B cell (primary cell): ENCODE measurements at regions not wholly inside any gene's neighbourhood (a gene's known extent, or its start where the extent isn't known, plus 50 kb on each side); places are given as distances from the start of the nearest gene placed in this dataset.

Source experiments
- ATAC-seq: fragments of 200-7000 bp; cut with Tn5 transposase; one replicate; pipeline ENCODE4 v1.10.0; 2021; ENCODE audit warnings: low read depth, mild to moderate bottlenecking, moderate number of reproducible peaks, moderate library complexity
- CTCF ChIA-PET: fragments of 350-600 bp; sonication (Branson Sonifier 250); formaldehyde crosslinking; loops from one replicate; lab custom pipeline; 2021; ENCODE audit warnings: antibody characterized with exemption, inconsistent platforms; lab: Charles Lee
- POLR2A ChIA-PET: fragments of 350-600 bp; sonication (Branson Sonifier 250); formaldehyde crosslinking; loops from one replicate; lab custom pipeline; 2021; ENCODE audit warnings: antibody characterized with exemption; lab: Charles Lee
- DNase-seq: peaks from one replicate; pipeline ENCODE4 v3.0.0; 2013
- H2AFZ ChIP-seq: 2 replicates; pipeline ENCODE4 v1.6.1; 2012; ENCODE audit warnings: mild to moderate bottlenecking, low read depth, low read length; ENCODE audit not compliant: insufficient read depth, poor library complexity, severe bottlenecking
- H3K27ac ChIP-seq, 2 donors: 1 replicate in 1 of 2; 2 replicates in 1 of 2; pipeline ENCODE4 v1.5.1; 2012 to 2013; ENCODE audit warnings: low read length in 2 of 2, mild to moderate bottlenecking in 2 of 2, moderate library complexity in 1 of 2
- H3K27me3 ChIP-seq, 4 experiments: fragments of 200-600 bp in 1 of 4; sonication (generic) in 1 of 4; replicated peaks in 1 of 4; 1 replicate in 2 of 4; 2 replicates in 2 of 4; pipeline versions ENCODE4 v1.6.1 to v1.7.0; 2013 to 2016; ENCODE audit warnings: low read length in 3 of 4, mild to moderate bottlenecking in 2 of 4, mixed read lengths in 1 of 4, moderate library complexity in 1 of 4; ENCODE audit not compliant: insufficient read depth in 4 of 4, control insufficient read depth in 3 of 4; ENCODE audit errors: control extremely low read depth in 1 of 4
- H3K36me3 ChIP-seq, 2 experiments: replicated peaks in 1 of 2; 1 replicate in 1 of 2; 2 replicates in 1 of 2; pipeline versions ENCODE4 v1.6.1 to v1.7.1; 2013; ENCODE audit warnings: low read length in 1 of 2; ENCODE audit not compliant: insufficient read depth in 2 of 2, control insufficient read depth in 1 of 2; ENCODE audit errors: control extremely low read depth in 1 of 2, extremely low read depth in 1 of 2
- H3K4me1 ChIP-seq, 2 donors: fragments of 200-600 bp in 1 of 2; sonication (generic) in 1 of 2; 1 replicate in 1 of 2; 2 replicates in 1 of 2; pipeline versions ENCODE4 v1.5.1 to v1.6.1; 2013 to 2017; ENCODE audit warnings: low read length in 2 of 2; ENCODE audit not compliant: control insufficient read depth in 2 of 2, insufficient read depth in 2 of 2
- H3K4me2 ChIP-seq: replicated peaks from 2 replicates; pipeline ENCODE3; 2012; ENCODE audit warnings: mild to moderate bottlenecking, low read depth, low read length; ENCODE audit not compliant: poor library complexity, severe bottlenecking
- H3K4me3 ChIP-seq, 5 experiments: fragments of 200-600 bp in 1 of 5; sonication (generic) in 1 of 5; 1 replicate in 3 of 5; 2 replicates in 2 of 5; pipeline versions ENCODE4 v1.5.1 to v1.7.0; 2011 to 2016; ENCODE audit warnings: low read length in 4 of 5, mild to moderate bottlenecking in 4 of 5, low read depth in 2 of 5, control low read depth in 1 of 5, moderate library complexity in 1 of 5; ENCODE audit not compliant: insufficient read depth in 1 of 5; ENCODE audit errors: control extremely low read depth in 1 of 5, extremely low read depth in 1 of 5
- H3K79me2 ChIP-seq: fragments of 200-600 bp; sonication (generic); one replicate; pipeline ENCODE4 v1.6.0; 2016; ENCODE audit warnings: low read length; ENCODE audit not compliant: control insufficient read depth, insufficient read depth
- H3K9ac ChIP-seq: fragments of 200-600 bp; sonication (generic); 2 replicates; pipeline ENCODE4 v1.6.1; 2017; ENCODE audit warnings: mild to moderate bottlenecking, low read length, moderate library complexity
- H3K9me3 ChIP-seq, 3 donors: one replicate each; pipeline versions ENCODE4 v1.6.1 to v1.7.1; 2013; ENCODE audit warnings: low read length in 2 of 3; ENCODE audit not compliant: control insufficient read depth in 2 of 3, insufficient read depth in 1 of 3; ENCODE audit errors: control extremely low read depth in 1 of 3
- H4K20me1 ChIP-seq: 2 replicates; pipeline ENCODE4 v1.6.0; 2012; ENCODE audit warnings: mild to moderate bottlenecking, low read length; ENCODE audit not compliant: insufficient read depth, control insufficient read depth, poor library complexity, severe bottlenecking
- H3K27ac Mint-ChIP-seq: one replicate; pipeline ENCODE4 v1.8.0; 2021; ENCODE audit warnings: mixed read lengths
- H3K27me3 Mint-ChIP-seq: one replicate; pipeline ENCODE4 v1.8.0; 2021; ENCODE audit warnings: mixed read lengths
- H3K4me1 Mint-ChIP-seq: one replicate; pipeline ENCODE4 v1.8.0; 2021; ENCODE audit warnings: mixed read lengths
- H3K4me3 Mint-ChIP-seq: one replicate; pipeline ENCODE4 v1.8.0; 2021; ENCODE audit warnings: mixed read lengths
- H3K9me3 Mint-ChIP-seq: one replicate; pipeline ENCODE4 v1.8.0; 2022; ENCODE audit warnings: mixed read lengths; ENCODE audit not compliant: insufficient read depth
- CTCF ChIP-seq: fragments of 200-600 bp; IDR thresholded peaks from one replicate; pipeline ENCODE4 v1.8.0; 2022; ENCODE audit warnings: antibody characterized with exemption, mild to moderate bottlenecking
- EZH2 ChIP-seq: IDR thresholded peaks from 2 replicates; pipeline ENCODE4 v1.6.1; 2012; ENCODE audit warnings: borderline replicate concordance, low read depth, mild to moderate bottlenecking, moderate library complexity, low read length; ENCODE audit not compliant: insufficient read depth, poor library complexity, severe bottlenecking
- WGBS: methylation state at CpG from one replicate; pipeline ENCODE4 v1.1.5; 2013; ENCODE audit warnings: missing lambda C conversion rate; ENCODE audit not compliant: insufficient coverage; 5-methylcytosine and 5-hydroxymethylcytosine counted together
- intact Hi-C: fragments of 100-400 bp; cut with micrococcal nuclease; formaldehyde crosslinking; loops from one replicate; pipeline ENCODE4 v1.10.0; 2022

- H3K79me2 ChIP-seq, result no peaks in the 10 kb centered on the region
- H2AFZ ChIP-seq, result no peak overlapping the region
- ATAC-seq, result no peak
- H3K27ac ChIP-seq, result no peak overlapping the region
- H3K36me3 ChIP-seq, result no peaks in the 10 kb centered on the region
- no peak overlapping the region for H3K27ac Mint-ChIP-seq
- H3K4me3 Mint-ChIP-seq, result no peak overlapping the region
- DNase-seq, result no peak
- no peak for TF ChIP-seq EZH2
- TF ChIP-seq CTCF, result no peak
- intact Hi-C loops, result no loop called here
- CTCF ChIA-PET, result no interaction called here
- no peak overlapping the region for H3K9ac ChIP-seq
- H3K4me1 ChIP-seq, result no peaks in the 10 kb centered on the region
- no peak overlapping the region for H3K4me2 ChIP-seq
- H3K9me3 Mint-ChIP-seq, result peaks cover 3% of the 10 kb centered on the region
- H3K4me1 Mint-ChIP-seq, result no peaks in the 10 kb centered on the region
- no peaks in the 10 kb centered on the region for H3K27me3 Mint-ChIP-seq
- H3K9me3 ChIP-seq, result no peaks in the 10 kb centered on the region
- WGBS, result 93% methylated on average over 2 of the region's 2 CpGs
- no peaks in the 10 kb centered on the region for H4K20me1 ChIP-seq
- no peaks in the 10 kb centered on the region for H3K27me3 ChIP-seq
- POLR2A ChIA-PET, result no interaction called here
- H3K4me3 ChIP-seq, result no peak overlapping the region
Observed at GRCh38 chr20:60501048-60501447, 542.8 kb downstream of the CDH26 start.

- Mint-ChIP-seq H3K4me1 (no peaks in the 10 kb centered on the region), H3K4me3 (no peak overlapping the region), H3K27ac (no peak overlapping the region), H3K9me3 (peaks cover 3% of the 10 kb centered on the region), H3K27me3 (no peaks in the 10 kb centered on the region)
- DNase-seq, result no peak
- intact Hi-C loops, result no loop called here
- Histone ChIP-seq H3K4me3 (no peak overlapping the region), H3K9ac (no peak overlapping the region), H3K27me3 (no peaks in the 10 kb centered on the region), H3K36me3 (no peaks in the 10 kb centered on the region), H3K79me2 (no peaks in the 10 kb centered on the region), H2AFZ (no peak overlapping the region), H3K4me2 (no peak overlapping the region), H3K27ac (no peak overlapping the region), H4K20me1 (no peaks in the 10 kb centered on the region), H3K9me3 (no peaks in the 10 kb centered on the region), H3K4me1 (no peaks in the 10 kb centered on the region)
- TF ChIP-seq CTCF (no peak), EZH2 (no peak)
- ChIA-PET POLR2A (no interaction called here), CTCF (no interaction called here)
- 92% methylated on average over 4 of the region's 5 CpGs for WGBS
- no peak for ATAC-seq
Observed at GRCh38 chr20:60502881-60503280, 544.7 kb downstream of the CDH26 start.
